ENCODE measurements at regions not wholly inside any gene's neighbourhood (a gene's known extent, or its start where the extent isn't known, plus 50 kb on each side); places are given as distances from the start of the nearest gene placed in this dataset.

- peak; percentile 94 for TF ChIP-seq CTCF (IDR thresholded peaks at IDR 0.05; ENCODE audit: extremely low read depth, insufficient read depth, missing control alignments)
- in situ Hi-C loops (cut with MboI; ENCODE audit: low pct_unique_long_range_greater_than_20kb, low sequenced_read_pairs, unreplicated experiment): loop anchor here (10.0 kb wide), 1 partner anchor 69 kb away; no protein-coding TSS in a partner anchor
- DNase-seq (ENCODE audit: low spot score): peak; percentile 77
Observed at GRCh38 chr1:112803906-112804762, 89.0 kb upstream of the PPM1J start.

GRCh38 chr1:112800289-112800688, 85.2 kb upstream of the PPM1J start:
- DNase-seq (ENCODE audit: low spot score): no peak
- no peak for TF ChIP-seq CTCF (IDR thresholded peaks at IDR 0.05; ENCODE audit: extremely low read depth, insufficient read depth, missing control alignments)
- in situ Hi-C loops (cut with MboI; ENCODE audit: low pct_unique_long_range_greater_than_20kb, low sequenced_read_pairs, unreplicated experiment): loop anchor here (10.0 kb wide), 1 partner anchor 65 kb away; no protein-coding TSS in a partner anchor

GRCh38 chr1:112798292-112798691, 83.2 kb upstream of the PPM1J start:
- no peak for TF ChIP-seq CTCF (IDR thresholded peaks at IDR 0.05; ENCODE audit: extremely low read depth, insufficient read depth, missing control alignments)
- in situ Hi-C loops (cut with MboI; ENCODE audit: low pct_unique_long_range_greater_than_20kb, low sequenced_read_pairs, unreplicated experiment): no loop called here

GRCh38 chr1:112797224-112797623, 82.1 kb upstream of the PPM1J start:
- no peak for TF ChIP-seq CTCF (IDR thresholded peaks at IDR 0.05; ENCODE audit: extremely low read depth, insufficient read depth, missing control alignments)
- in situ Hi-C loops (cut with MboI; ENCODE audit: low pct_unique_long_range_greater_than_20kb, low sequenced_read_pairs, unreplicated experiment): no loop called here
- no peak for DNase-seq (ENCODE audit: low spot score)

More at GRCh38 chr1:112798292-112798691, 83.2 kb upstream of the PPM1J start:
- DNase-seq (ENCODE audit: low spot score): no peak

- in situ Hi-C loops (cut with MboI; ENCODE audit: low pct_unique_long_range_greater_than_20kb, low sequenced_read_pairs, unreplicated experiment): no loop called here
- no peak for TF ChIP-seq CTCF (IDR thresholded peaks at IDR 0.05; ENCODE audit: extremely low read depth, insufficient read depth, missing control alignments)
- DNase-seq (ENCODE audit: low spot score): peak; percentile 21
Observed at GRCh38 chr1:112794654-112795239, 79.6 kb upstream of the PPM1J start.

- in situ Hi-C loops (cut with MboI; ENCODE audit: low pct_unique_long_range_greater_than_20kb, low sequenced_read_pairs, unreplicated experiment): no loop called here
- DNase-seq (ENCODE audit: low spot score): no peak
- no peak for TF ChIP-seq CTCF (IDR thresholded peaks at IDR 0.05; ENCODE audit: extremely low read depth, insufficient read depth, missing control alignments)
Observed at GRCh38 chr1:112793631-112794565, 78.8 kb upstream of the PPM1J start.

Measured in GM13977 (cell line).